GM13976 (cell line): ENCODE measurements at regions not wholly inside any gene's neighbourhood (a gene's known extent, or its start where the extent isn't known, plus 50 kb on each side); places are given as distances from the start of the nearest gene placed in this dataset.

Experiments used
- DNase-seq: peaks from one replicate; pipeline ENCODE4 v3.0.0; 2012; ENCODE audit warnings: low spot score
- in situ Hi-C: fragments of 300-500 bp; cut with MboI; formaldehyde crosslinking; loops from one replicate; pipeline ENCODE4 v1.12.0; 2022; ENCODE audit warnings: low sequenced_read_pairs, mixed read lengths, inconsistent platforms; ENCODE audit not compliant: unreplicated experiment
- TF ChIP-seq, protein P1 (sequence below): IDR thresholded peaks from 2 replicates; pipeline ENCODE4 v1.5.1; 2012; ENCODE audit warnings: borderline replicate concordance, mild to moderate bottlenecking; ENCODE audit not compliant: insufficient read depth; ENCODE audit errors: extremely low read depth, missing control alignments, control extremely low read depth

- in situ Hi-C loops = no loop called here
- no peak for DNase-seq
- TF ChIP-seq, protein P1, sequence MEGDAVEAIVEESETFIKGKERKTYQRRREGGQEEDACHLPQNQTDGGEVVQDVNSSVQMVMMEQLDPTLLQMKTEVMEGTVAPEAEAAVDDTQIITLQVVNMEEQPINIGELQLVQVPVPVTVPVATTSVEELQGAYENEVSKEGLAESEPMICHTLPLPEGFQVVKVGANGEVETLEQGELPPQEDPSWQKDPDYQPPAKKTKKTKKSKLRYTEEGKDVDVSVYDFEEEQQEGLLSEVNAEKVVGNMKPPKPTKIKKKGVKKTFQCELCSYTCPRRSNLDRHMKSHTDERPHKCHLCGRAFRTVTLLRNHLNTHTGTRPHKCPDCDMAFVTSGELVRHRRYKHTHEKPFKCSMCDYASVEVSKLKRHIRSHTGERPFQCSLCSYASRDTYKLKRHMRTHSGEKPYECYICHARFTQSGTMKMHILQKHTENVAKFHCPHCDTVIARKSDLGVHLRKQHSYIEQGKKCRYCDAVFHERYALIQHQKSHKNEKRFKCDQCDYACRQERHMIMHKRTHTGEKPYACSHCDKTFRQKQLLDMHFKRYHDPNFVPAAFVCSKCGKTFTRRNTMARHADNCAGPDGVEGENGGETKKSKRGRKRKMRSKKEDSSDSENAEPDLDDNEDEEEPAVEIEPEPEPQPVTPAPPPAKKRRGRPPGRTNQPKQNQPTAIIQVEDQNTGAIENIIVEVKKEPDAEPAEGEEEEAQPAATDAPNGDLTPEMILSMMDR = no peak
These were observed 195.4 kb upstream of the RUNX1 start for GRCh38 chr21:35244514-35244913.

GRCh38 chr21:35243171-35243570 lies 194.1 kb upstream of the RUNX1 start:
- in situ Hi-C loops = no loop called here
- TF ChIP-seq, protein P1 = no peak
- no peak for DNase-seq

DNA sequence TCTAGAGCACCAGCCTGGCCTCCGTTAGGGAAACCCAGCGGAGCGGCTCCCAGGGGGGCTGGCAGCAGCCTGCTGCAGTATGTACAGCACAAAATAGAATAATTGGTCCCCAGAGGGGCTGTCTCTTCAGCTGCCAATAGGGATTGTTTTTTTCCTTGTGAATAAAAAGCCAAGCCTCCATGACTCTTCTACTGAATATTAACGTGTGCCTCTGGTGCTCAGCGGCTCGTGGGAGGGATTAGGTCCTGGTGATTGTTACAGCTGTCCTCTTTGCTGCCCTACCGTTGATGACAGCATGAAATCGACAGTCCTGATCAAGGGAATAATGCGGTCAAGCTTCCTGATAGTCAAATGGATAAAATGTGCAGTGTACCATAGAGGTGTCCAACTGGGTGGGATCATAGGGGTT lies 190.7 kb upstream of the RUNX1 start:
- no peak for DNase-seq
- in situ Hi-C loops = no loop called here
- TF ChIP-seq, protein P1 = no peak

- TF ChIP-seq, protein P1 = no peak
- in situ Hi-C loops = no loop called here
- DNase-seq = no peak
These were observed 189.0 kb upstream of the RUNX1 start for GRCh38 chr21:35238119-35238518.

- in situ Hi-C loops = no loop called here
- TF ChIP-seq, protein P1 = no peak
- DNase-seq = no peak
These were observed 188.2 kb upstream of the RUNX1 start for GRCh38 chr21:35237287-35237686.

- in situ Hi-C loops = no loop called here
- DNase-seq = peak; percentile 27
- TF ChIP-seq, protein P1 = no peak
These were observed 187.0 kb upstream of the RUNX1 start for GRCh38 chr21:35236090-35236489.

DNA sequence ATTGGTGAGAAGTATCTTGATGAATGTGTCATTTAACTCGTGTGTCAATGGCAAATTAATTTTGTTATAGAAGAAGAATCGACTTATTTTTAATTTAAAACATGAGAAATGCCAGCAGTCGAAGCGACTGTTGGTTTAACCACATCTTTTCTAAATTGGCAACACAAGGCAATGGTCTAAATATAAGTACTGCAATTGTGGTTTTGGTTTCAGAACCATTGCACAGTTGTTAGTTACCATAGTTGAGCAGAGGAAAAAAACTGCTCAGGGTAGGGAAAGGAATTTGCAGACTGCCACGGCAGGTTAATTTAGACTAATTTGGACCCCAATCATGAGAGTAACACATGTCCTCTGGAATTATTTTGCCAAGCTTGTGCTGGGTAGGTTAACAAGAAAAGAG lies 185.6 kb upstream of the RUNX1 start:
- in situ Hi-C loops = no loop called here

More for the DNA sequence above, 185.6 kb upstream of the RUNX1 start:
- DNase-seq = no peak
- TF ChIP-seq, protein P1 = no peak
